ENCODE measurements at regions not wholly inside any gene's neighbourhood (a gene's known extent, or its start where the extent isn't known, plus 50 kb on each side); places are given as distances from the start of the nearest gene placed in this dataset.
"Not testable (repeated sequence)": the region's sequence is repeated elsewhere in the genome, so short reads cannot be mapped to it uniquely, and the experiment has no call there.

GRCh38 chr10:84650628-84651027, 322.2 kb downstream of the CCSER2 start:
- DNase-seq, result not testable (repeated sequence)

- no peak for DNase-seq
Observed at GRCh38 chr10:84654671-84655070, 326.3 kb downstream of the CCSER2 start.

GRCh38 chr10:84659027-84659426, 330.6 kb downstream of the CCSER2 start:
- no peak for DNase-seq

GRCh38 chr10:84659497-84660439, 331.4 kb downstream of the CCSER2 start:
- DNase-seq, result no peak

- no peak for DNase-seq
Observed at GRCh38 chr10:84660450-84661159, 332.2 kb downstream of the CCSER2 start.

GRCh38 chr10:84665211-84665610, 336.8 kb downstream of the CCSER2 start:
- no peak for DNase-seq

GRCh38 chr10:84665883-84666463, 337.6 kb downstream of the CCSER2 start:
- DNase-seq, result no peak

GRCh38 chr10:84668186-84668763, 339.9 kb downstream of the CCSER2 start:
- no peak for DNase-seq

- no peak for DNase-seq
Observed at GRCh38 chr10:84675060-84675459, 346.7 kb downstream of the CCSER2 start.

- DNase-seq, result no peak
Observed at GRCh38 chr10:84676536-84676935, 348.1 kb downstream of the CCSER2 start.

GRCh38 chr10:84681781-84682180, 353.4 kb downstream of the CCSER2 start:
- DNase-seq, result no peak

- no peak for DNase-seq
Observed at GRCh38 chr10:84683550-84683949, 355.2 kb downstream of the CCSER2 start.

- no peak for DNase-seq
Observed at GRCh38 chr10:84683980-84684740, 355.8 kb downstream of the CCSER2 start.

- no peak for DNase-seq
Observed at GRCh38 chr10:84685047-84685660, 356.8 kb downstream of the CCSER2 start.

GRCh38 chr10:84693006-84693405, 364.6 kb downstream of the CCSER2 start:
- DNase-seq, result no peak

GRCh38 chr10:84695902-84696301, 367.5 kb downstream of the CCSER2 start:
- no peak for DNase-seq

GRCh38 chr10:84696610-84697009, 368.2 kb downstream of the CCSER2 start:
- no peak for DNase-seq

- no peak for DNase-seq
Observed at GRCh38 chr10:84698989-84699388, 370.6 kb downstream of the CCSER2 start.

GRCh38 chr10:84700668-84701369, 372.4 kb downstream of the CCSER2 start:
- no peak for DNase-seq

GRCh38 chr10:84701370-84701720, 373.0 kb downstream of the CCSER2 start:
- DNase-seq, result no peak

GRCh38 chr10:84704101-84704500, 375.7 kb downstream of the CCSER2 start:
- DNase-seq, result no peak

GRCh38 chr10:84706431-84706830, 378.0 kb downstream of the CCSER2 start:
- no peak for DNase-seq
